ENCODE measurements at regions not wholly inside any gene's neighbourhood (a gene's known extent, or its start where the extent isn't known, plus 50 kb on each side); places are given as distances from the start of the nearest gene placed in this dataset.
"Not testable (repeated sequence)": the region's sequence is repeated elsewhere in the genome, so short reads cannot be mapped to it uniquely, and the experiment has no call there.

- no peak for DNase-seq (ENCODE audit: low read depth in 2 of 2)
Observed at GRCh38 chr18:4544142-4544541, 89.0 kb upstream of the DLGAP1 start.

GRCh38 chr18:4543711-4544110 lies 88.6 kb upstream of the DLGAP1 start:
- no peak for DNase-seq (ENCODE audit: low read depth in 2 of 2)

- no peak for DNase-seq (ENCODE audit: low read depth in 2 of 2)
Observed at GRCh38 chr18:4541588-4541987, 86.5 kb upstream of the DLGAP1 start.

GRCh38 chr18:4536447-4536846 lies 81.3 kb upstream of the DLGAP1 start:
- no peak for DNase-seq (ENCODE audit: low read depth in 2 of 2)

- DNase-seq (ENCODE audit: low read depth in 2 of 2) = no peak
Observed at GRCh38 chr18:4528405-4528804, 73.3 kb upstream of the DLGAP1 start.

GRCh38 chr18:4527826-4528225 lies 72.7 kb upstream of the DLGAP1 start:
- not testable (repeated sequence) for DNase-seq (ENCODE audit: low read depth in 2 of 2)

GRCh38 chr18:4524096-4524495 lies 69.0 kb upstream of the DLGAP1 start:
- no peak for DNase-seq (ENCODE audit: low read depth in 2 of 2)

- DNase-seq (ENCODE audit: low read depth in 2 of 2) = no peak
Observed at GRCh38 chr18:4511166-4511565, 56.1 kb upstream of the DLGAP1 start.

- DNase-seq (ENCODE audit: low read depth in 2 of 2) = no peak
Observed at GRCh38 chr18:4510711-4511110, 55.6 kb upstream of the DLGAP1 start.

- no peak for DNase-seq (ENCODE audit: low read depth in 2 of 2)
Observed at GRCh38 chr18:4510160-4510559, 55.1 kb upstream of the DLGAP1 start.

Data from stimulated activated CD4-positive, alpha-beta T cell treated with anti-CD3 and anti-CD28 coated beads, Interleukin-15, amount 100 ng/mL, for 48 hours (primary cell).